ENCODE measurements at regions not wholly inside any gene's neighbourhood (a gene's known extent, or its start where the extent isn't known, plus 50 kb on each side); places are given as distances from the start of the nearest gene placed in this dataset.

DNA sequence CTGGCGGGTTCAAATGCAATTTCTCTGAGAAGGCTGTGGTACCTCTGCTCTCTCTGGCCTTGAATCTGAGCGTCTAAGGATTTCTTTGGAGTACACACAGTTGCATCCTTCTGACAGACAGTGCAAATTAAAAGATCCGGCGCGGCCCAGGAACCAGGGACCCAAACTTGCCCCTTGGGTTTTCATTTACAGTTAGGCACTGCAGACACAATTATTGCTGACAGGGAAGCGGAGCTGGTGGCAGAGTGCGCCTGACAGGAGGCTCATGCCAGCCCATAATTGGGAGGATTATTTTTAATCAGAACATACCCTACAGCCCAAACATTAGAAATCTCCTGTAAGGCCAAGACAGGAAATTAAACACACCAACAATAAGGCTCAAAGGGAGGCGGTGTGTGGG, 1023.4 kb upstream of the RBFOX1 start:
- no peak for TF ChIP-seq POLR2AphosphoS5 (IDR thresholded peaks at IDR 0.05; ENCODE audit: low read depth)
- TF ChIP-seq, protein P1, sequence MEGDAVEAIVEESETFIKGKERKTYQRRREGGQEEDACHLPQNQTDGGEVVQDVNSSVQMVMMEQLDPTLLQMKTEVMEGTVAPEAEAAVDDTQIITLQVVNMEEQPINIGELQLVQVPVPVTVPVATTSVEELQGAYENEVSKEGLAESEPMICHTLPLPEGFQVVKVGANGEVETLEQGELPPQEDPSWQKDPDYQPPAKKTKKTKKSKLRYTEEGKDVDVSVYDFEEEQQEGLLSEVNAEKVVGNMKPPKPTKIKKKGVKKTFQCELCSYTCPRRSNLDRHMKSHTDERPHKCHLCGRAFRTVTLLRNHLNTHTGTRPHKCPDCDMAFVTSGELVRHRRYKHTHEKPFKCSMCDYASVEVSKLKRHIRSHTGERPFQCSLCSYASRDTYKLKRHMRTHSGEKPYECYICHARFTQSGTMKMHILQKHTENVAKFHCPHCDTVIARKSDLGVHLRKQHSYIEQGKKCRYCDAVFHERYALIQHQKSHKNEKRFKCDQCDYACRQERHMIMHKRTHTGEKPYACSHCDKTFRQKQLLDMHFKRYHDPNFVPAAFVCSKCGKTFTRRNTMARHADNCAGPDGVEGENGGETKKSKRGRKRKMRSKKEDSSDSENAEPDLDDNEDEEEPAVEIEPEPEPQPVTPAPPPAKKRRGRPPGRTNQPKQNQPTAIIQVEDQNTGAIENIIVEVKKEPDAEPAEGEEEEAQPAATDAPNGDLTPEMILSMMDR (conservative IDR thresholded peaks at IDR 0.05; ENCODE audit: low read depth in 2 of 2), result no peak
- no peak for TF ChIP-seq EZH2phosphoT487 (IDR thresholded peaks at IDR 0.05; ENCODE audit: unreplicated experiment)
- TF ChIP-seq REST (IDR thresholded peaks at IDR 0.05; ENCODE audit: unreplicated experiment), result no peak
- no peak for TF ChIP-seq EZH2 (IDR thresholded peaks at IDR 0.05; ENCODE audit: low read depth, unreplicated experiment)
- TF ChIP-seq CREB1 (CRISPR knock-in tag; IDR thresholded peaks at IDR 0.05; ENCODE audit: low read depth), result no peak
- TF ChIP-seq, protein P2, sequence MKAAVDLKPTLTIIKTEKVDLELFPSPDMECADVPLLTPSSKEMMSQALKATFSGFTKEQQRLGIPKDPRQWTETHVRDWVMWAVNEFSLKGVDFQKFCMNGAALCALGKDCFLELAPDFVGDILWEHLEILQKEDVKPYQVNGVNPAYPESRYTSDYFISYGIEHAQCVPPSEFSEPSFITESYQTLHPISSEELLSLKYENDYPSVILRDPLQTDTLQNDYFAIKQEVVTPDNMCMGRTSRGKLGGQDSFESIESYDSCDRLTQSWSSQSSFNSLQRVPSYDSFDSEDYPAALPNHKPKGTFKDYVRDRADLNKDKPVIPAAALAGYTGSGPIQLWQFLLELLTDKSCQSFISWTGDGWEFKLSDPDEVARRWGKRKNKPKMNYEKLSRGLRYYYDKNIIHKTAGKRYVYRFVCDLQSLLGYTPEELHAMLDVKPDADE (IDR thresholded peaks at IDR 0.05), result no peak
- TF ChIP-seq NANOG (IDR thresholded peaks at IDR 0.05; ENCODE audit: borderline replicate concordance), result no peak
- TF ChIP-seq ZNF114 (CRISPR knock-in tag; IDR thresholded peaks at IDR 0.05), result no peak
